ENCODE measurements at regions not wholly inside any gene's neighbourhood (a gene's known extent, or its start where the extent isn't known, plus 50 kb on each side); places are given as distances from the start of the nearest gene placed in this dataset.

GRCh38 chr13:103210348-103210747 lies 144.1 kb upstream of the SLC10A2 start:
- no peaks in the 10 kb centered on the region for H3K4me1 ChIP-seq (ENCODE audit: control insufficient read depth, insufficient read depth, low read length, poor library complexity, severe bottlenecking)
- no peak overlapping the region for H3K27ac Mint-ChIP-seq
- H3K27me3 ChIP-seq (ENCODE audit: control insufficient read depth, insufficient read depth, low read length), result no peaks in the 10 kb centered on the region
- no peaks in the 10 kb centered on the region for H3K36me3 ChIP-seq (ENCODE audit: control insufficient read depth, insufficient read depth, low read length)
- no peak overlapping the region for H3K4me3 ChIP-seq (ENCODE audit: low read depth, low read length)
- no peak overlapping the region for H3K4me3 Mint-ChIP-seq
- ATAC-seq (ENCODE audit: low read depth in 2 of 2) (no peak), DNase-seq (no peak)
- no peaks in the 10 kb centered on the region for H3K36me3 Mint-ChIP-seq
- H3K4me1 Mint-ChIP-seq, result no peaks in the 10 kb centered on the region
- H3K27ac ChIP-seq (ENCODE audit: insufficient read depth, low read length, poor library complexity, severe bottlenecking), result no peak overlapping the region
- H3K9me3 ChIP-seq (ENCODE audit: control insufficient read depth in 2 of 2, low read length in 2 of 2), result no peaks in the 10 kb centered on the region
- H3K9me3 Mint-ChIP-seq, result peaks cover 0 to 5% (median 0%) of the 10 kb centered on the region in 7 donors
- no peaks in the 10 kb centered on the region for H3K27me3 Mint-ChIP-seq

- Mint-ChIP-seq H3K27me3 (no peaks in the 10 kb centered on the region), H3K4me3 (no peak overlapping the region), H3K9me3 (peaks cover 0 to 12% (median 2%) of the 10 kb centered on the region in 7 donors), H3K36me3 (no peaks in the 10 kb centered on the region), H3K4me1 (no peaks in the 10 kb centered on the region), H3K27ac (no peak overlapping the region)
- ATAC-seq (ENCODE audit: low read depth in 2 of 2) (no peak), DNase-seq (no peak)
- no peak overlapping the region for H3K4me3 ChIP-seq (ENCODE audit: low read depth, low read length)
- H3K36me3 ChIP-seq (ENCODE audit: control insufficient read depth, insufficient read depth, low read length), result no peaks in the 10 kb centered on the region
- H3K4me1 ChIP-seq (ENCODE audit: control insufficient read depth, insufficient read depth, low read length, poor library complexity, severe bottlenecking), result no peaks in the 10 kb centered on the region
- H3K27me3 ChIP-seq (ENCODE audit: control insufficient read depth, insufficient read depth, low read length), result no peaks in the 10 kb centered on the region
- no peak overlapping the region for H3K27ac ChIP-seq (ENCODE audit: insufficient read depth, low read length, poor library complexity, severe bottlenecking)
- no peaks in the 10 kb centered on the region for H3K9me3 ChIP-seq (ENCODE audit: control insufficient read depth in 2 of 2, low read length in 2 of 2)
These were observed 137.6 kb upstream of the SLC10A2 start for GRCh38 chr13:103203735-103204330.

- H3K4me1 Mint-ChIP-seq, result no peaks in the 10 kb centered on the region
- Histone ChIP-seq H3K4me3 (ENCODE audit: low read depth, low read length) (no peak overlapping the region), H3K4me1 (ENCODE audit: control insufficient read depth, insufficient read depth, low read length, poor library complexity, severe bottlenecking) (no peaks in the 10 kb centered on the region), H3K27me3 (ENCODE audit: control insufficient read depth, insufficient read depth, low read length) (no peaks in the 10 kb centered on the region), H3K9me3 (ENCODE audit: control insufficient read depth in 2 of 2, low read length in 2 of 2) (no peaks in the 10 kb centered on the region), H3K36me3 (ENCODE audit: control insufficient read depth, insufficient read depth, low read length) (no peaks in the 10 kb centered on the region), H3K27ac (ENCODE audit: insufficient read depth, low read length, poor library complexity, severe bottlenecking) (no peak overlapping the region)
- no peaks in the 10 kb centered on the region for H3K27me3 Mint-ChIP-seq
- H3K36me3 Mint-ChIP-seq, result no peaks in the 10 kb centered on the region
- H3K9me3 Mint-ChIP-seq, result peaks cover 0 to 12% (median 1%) of the 10 kb centered on the region in 7 donors
- no peak for ATAC-seq (ENCODE audit: low read depth in 2 of 2)
- no peak overlapping the region for H3K4me3 Mint-ChIP-seq
- DNase-seq, result no peak
- H3K27ac Mint-ChIP-seq, result no peak overlapping the region
These were observed 134.1 kb upstream of the SLC10A2 start for GRCh38 chr13:103200118-103200885.

GRCh38 chr13:103199380-103200088 lies 133.3 kb upstream of the SLC10A2 start:
- Histone ChIP-seq H3K4me1 (ENCODE audit: control insufficient read depth, insufficient read depth, low read length, poor library complexity, severe bottlenecking) (no peaks in the 10 kb centered on the region), H3K27me3 (ENCODE audit: control insufficient read depth, insufficient read depth, low read length) (no peaks in the 10 kb centered on the region), H3K4me3 (ENCODE audit: low read depth, low read length) (no peak overlapping the region), H3K27ac (ENCODE audit: insufficient read depth, low read length, poor library complexity, severe bottlenecking) (no peak overlapping the region), H3K36me3 (ENCODE audit: control insufficient read depth, insufficient read depth, low read length) (no peaks in the 10 kb centered on the region), H3K9me3 (ENCODE audit: control insufficient read depth in 2 of 2, low read length in 2 of 2) (no peaks in the 10 kb centered on the region)
- no peak for ATAC-seq (ENCODE audit: low read depth in 2 of 2)
- no peaks in the 10 kb centered on the region for H3K36me3 Mint-ChIP-seq
- no peaks in the 10 kb centered on the region for H3K27me3 Mint-ChIP-seq
- H3K27ac Mint-ChIP-seq, result no peak overlapping the region
- H3K4me3 Mint-ChIP-seq, result no peak overlapping the region
- no peaks in the 10 kb centered on the region for H3K4me1 Mint-ChIP-seq
- DNase-seq, result no peak
- peaks cover 0 to 12% (median 1%) of the 10 kb centered on the region in 7 donors for H3K9me3 Mint-ChIP-seq

GRCh38 chr13:103196356-103196755 lies 130.1 kb upstream of the SLC10A2 start:
- DNase-seq (no peak), ATAC-seq (ENCODE audit: low read depth in 2 of 2) (no peak)
- Mint-ChIP-seq H3K4me3 (no peak overlapping the region), H3K9me3 (peaks cover 0 to 12% (median 1%) of the 10 kb centered on the region in 7 donors), H3K4me1 (no peaks in the 10 kb centered on the region), H3K36me3 (no peaks in the 10 kb centered on the region), H3K27me3 (no peaks in the 10 kb centered on the region), H3K27ac (no peak overlapping the region)
- Histone ChIP-seq H3K9me3 (ENCODE audit: control insufficient read depth in 2 of 2, low read length in 2 of 2) (no peaks in the 10 kb centered on the region), H3K27ac (ENCODE audit: insufficient read depth, low read length, poor library complexity, severe bottlenecking) (no peak overlapping the region), H3K4me3 (ENCODE audit: low read depth, low read length) (no peak overlapping the region), H3K36me3 (ENCODE audit: control insufficient read depth, insufficient read depth, low read length) (no peaks in the 10 kb centered on the region), H3K27me3 (ENCODE audit: control insufficient read depth, insufficient read depth, low read length) (no peaks in the 10 kb centered on the region), H3K4me1 (ENCODE audit: control insufficient read depth, insufficient read depth, low read length, poor library complexity, severe bottlenecking) (no peaks in the 10 kb centered on the region)

- Histone ChIP-seq H3K4me3 (ENCODE audit: low read depth, low read length) (no peak overlapping the region), H3K9me3 (ENCODE audit: control insufficient read depth in 2 of 2, low read length in 2 of 2) (no peaks in the 10 kb centered on the region), H3K27me3 (ENCODE audit: control insufficient read depth, insufficient read depth, low read length) (no peaks in the 10 kb centered on the region), H3K27ac (ENCODE audit: insufficient read depth, low read length, poor library complexity, severe bottlenecking) (no peak overlapping the region), H3K4me1 (ENCODE audit: control insufficient read depth, insufficient read depth, low read length, poor library complexity, severe bottlenecking) (no peaks in the 10 kb centered on the region), H3K36me3 (ENCODE audit: control insufficient read depth, insufficient read depth, low read length) (no peaks in the 10 kb centered on the region)
- H3K4me3 Mint-ChIP-seq, result no peak overlapping the region
- no peaks in the 10 kb centered on the region for H3K36me3 Mint-ChIP-seq
- ATAC-seq (ENCODE audit: low read depth in 2 of 2) (no peak), DNase-seq (no peak)
- no peaks in the 10 kb centered on the region for H3K4me1 Mint-ChIP-seq
- H3K9me3 Mint-ChIP-seq, result peaks cover 0 to 12% (median 1%) of the 10 kb centered on the region in 7 donors
- no peaks in the 10 kb centered on the region for H3K27me3 Mint-ChIP-seq
- no peak overlapping the region for H3K27ac Mint-ChIP-seq
These were observed 129.5 kb upstream of the SLC10A2 start for GRCh38 chr13:103195762-103196161.

- no peak overlapping the region for H3K27ac Mint-ChIP-seq
- Histone ChIP-seq H3K27ac (ENCODE audit: insufficient read depth, low read length, poor library complexity, severe bottlenecking) (no peak overlapping the region), H3K27me3 (ENCODE audit: control insufficient read depth, insufficient read depth, low read length) (no peaks in the 10 kb centered on the region), H3K36me3 (ENCODE audit: control insufficient read depth, insufficient read depth, low read length) (no peaks in the 10 kb centered on the region), H3K4me3 (ENCODE audit: low read depth, low read length) (no peak overlapping the region), H3K9me3 (ENCODE audit: control insufficient read depth in 2 of 2, low read length in 2 of 2) (no peaks in the 10 kb centered on the region), H3K4me1 (ENCODE audit: control insufficient read depth, insufficient read depth, low read length, poor library complexity, severe bottlenecking) (no peaks in the 10 kb centered on the region)
- H3K4me3 Mint-ChIP-seq, result no peak overlapping the region
- peaks cover 0 to 9% (median 1%) of the 10 kb centered on the region in 7 donors for H3K9me3 Mint-ChIP-seq
- no peaks in the 10 kb centered on the region for H3K27me3 Mint-ChIP-seq
- no peaks in the 10 kb centered on the region for H3K36me3 Mint-ChIP-seq
- no peaks in the 10 kb centered on the region for H3K4me1 Mint-ChIP-seq
- no peak for ATAC-seq (ENCODE audit: low read depth in 2 of 2)
- no peak for DNase-seq
These were observed 128.7 kb upstream of the SLC10A2 start for GRCh38 chr13:103194871-103195270.

Measured in CD4-positive, CD25-positive, alpha-beta regulatory T cell (primary cell).